Spleen (tissue), 7 donors: ENCODE measurements at regions not wholly inside any gene's neighbourhood (a gene's known extent, or its start where the extent isn't known, plus 50 kb on each side); places are given as distances from the start of the nearest gene placed in this dataset.

Source experiments
- CTCF ChIP-seq, 11 experiments: fragments of 200-600 bp in 7 of 11; fragments of 450-650 bp in 4 of 11; sonication (generic) in 4 of 11; IDR thresholded peaks in 8 of 11; conservative IDR thresholded peaks in 3 of 11; 1 replicate in 7 of 11; 2 replicates in 4 of 11; pipeline versions ENCODE4 v1.4.0 to v1.8.0; 2016 to 2021; ENCODE audit warnings: antibody characterized with exemption in 11 of 11, inconsistent platforms in 4 of 11, mild to moderate bottlenecking in 1 of 11
- POLR2AphosphoS5 ChIP-seq, 3 donors: sonication (generic); formaldehyde crosslinking; IDR thresholded peaks; one replicate each; pipeline ENCODE4 v1.5.1; 2017; ENCODE audit warnings: antibody characterized with exemption in 3 of 3
- donor health status: DM: no; HTN: no; CAD: no; lungs with moderate emphysema.
- donor health status: DM: no; HTN: no; CAD: no.
- donor health status: DM: no; HTN: no; CAD: no.

GRCh38 chr4:171473155-171473554 is 340.0 kb upstream of the GALNTL6 start:
- TF ChIP-seq CTCF (IDR thresholded peaks at IDR 0.05 in 8 of 11, conservative IDR thresholded peaks at IDR 0.05 in 3 of 11) (no peak), POLR2AphosphoS5 (IDR thresholded peaks at IDR 0.05) (no peak)
